Epidermal melanocyte (primary cell): ENCODE measurements at regions not wholly inside any gene's neighbourhood (a gene's known extent, or its start where the extent isn't known, plus 50 kb on each side); places are given as distances from the start of the nearest gene placed in this dataset.

Source experiments
- DNase-seq: peaks from one replicate; pipeline ENCODE4 v3.0.0; 2011; ENCODE audit warnings: low spot score; ENCODE audit not compliant: insufficient read length

DNA sequence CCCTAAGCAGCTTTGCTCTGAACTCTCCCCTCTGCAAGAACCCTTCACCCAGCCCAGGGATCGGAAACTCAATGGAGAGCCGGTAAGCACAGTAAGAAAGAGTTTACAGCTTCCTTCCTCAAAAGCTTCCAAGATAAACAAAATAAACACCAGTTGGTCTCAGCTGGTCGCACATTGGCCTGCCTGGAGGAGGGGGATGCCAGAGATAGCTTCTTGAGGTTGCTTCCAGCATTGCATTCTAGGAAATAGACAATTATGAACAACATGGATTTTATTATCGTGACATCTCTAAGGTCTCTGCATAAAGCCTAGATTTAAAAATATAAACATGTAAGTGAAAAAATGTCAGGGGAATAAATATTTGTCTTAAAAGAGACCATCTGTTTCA lies 141.5 kb upstream of the PKDCC start:
- no peak for DNase-seq

DNA sequence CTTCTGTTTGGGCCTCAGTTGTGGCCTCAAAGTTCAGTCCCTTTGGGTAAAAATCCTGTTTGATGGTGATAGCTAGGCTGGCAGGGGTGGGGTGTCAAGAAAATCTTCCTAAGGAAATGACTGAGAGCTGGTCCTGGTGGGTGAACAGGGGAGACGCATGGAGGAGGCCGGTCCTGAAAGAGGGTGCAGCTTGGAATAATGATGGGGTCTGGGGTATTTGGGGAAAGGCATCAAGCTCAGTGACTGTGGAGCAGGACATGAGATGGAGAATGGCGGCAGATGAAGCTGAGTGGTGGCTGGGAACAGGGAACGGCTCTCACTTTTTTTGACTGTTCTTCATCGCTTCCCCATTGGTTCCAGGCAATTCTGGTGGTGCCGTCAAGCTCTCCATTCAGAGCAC lies 140.7 kb upstream of the PKDCC start:
- no peak for DNase-seq

DNA sequence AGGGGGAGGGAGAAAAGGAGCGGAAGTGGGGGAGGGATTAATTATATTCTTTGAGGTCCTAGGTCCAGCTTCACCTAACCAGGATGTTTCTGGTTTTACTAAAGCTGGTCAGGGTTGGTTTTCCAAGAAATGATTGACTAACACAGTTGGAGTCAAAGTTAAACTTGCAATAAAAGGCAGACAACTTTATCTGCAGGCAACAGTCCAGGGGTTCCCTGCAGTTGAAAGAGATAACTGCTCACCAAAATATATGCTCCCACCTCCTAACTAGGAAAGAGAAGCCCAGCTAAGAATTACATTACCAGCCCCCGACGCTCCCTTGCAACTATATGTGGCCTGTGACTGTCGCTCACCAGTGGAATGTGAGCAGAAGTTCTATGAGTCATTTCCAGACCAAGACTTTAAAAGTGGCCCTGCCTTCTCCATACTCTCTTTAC lies 140.0 kb upstream of the PKDCC start:
- DNase-seq = no peak

DNA sequence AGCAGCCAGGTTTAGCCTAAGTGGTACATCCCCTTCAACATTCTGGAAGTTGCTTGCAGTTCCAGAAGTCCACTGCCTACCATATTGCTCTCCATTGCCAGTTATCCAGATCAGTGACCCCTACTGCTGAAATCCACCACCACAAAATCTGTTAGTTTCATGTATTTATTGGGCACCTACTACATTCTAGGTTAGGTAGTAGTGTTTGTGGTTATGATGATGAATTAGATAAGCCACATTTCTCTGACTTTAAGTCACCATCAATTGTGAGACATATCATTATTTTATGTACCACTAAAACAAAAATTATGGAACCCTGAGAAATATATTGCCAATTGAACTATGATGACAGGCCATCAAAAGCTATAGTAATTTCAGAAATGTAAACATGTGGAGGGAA lies 139.5 kb upstream of the PKDCC start:
- no peak for DNase-seq

DNA sequence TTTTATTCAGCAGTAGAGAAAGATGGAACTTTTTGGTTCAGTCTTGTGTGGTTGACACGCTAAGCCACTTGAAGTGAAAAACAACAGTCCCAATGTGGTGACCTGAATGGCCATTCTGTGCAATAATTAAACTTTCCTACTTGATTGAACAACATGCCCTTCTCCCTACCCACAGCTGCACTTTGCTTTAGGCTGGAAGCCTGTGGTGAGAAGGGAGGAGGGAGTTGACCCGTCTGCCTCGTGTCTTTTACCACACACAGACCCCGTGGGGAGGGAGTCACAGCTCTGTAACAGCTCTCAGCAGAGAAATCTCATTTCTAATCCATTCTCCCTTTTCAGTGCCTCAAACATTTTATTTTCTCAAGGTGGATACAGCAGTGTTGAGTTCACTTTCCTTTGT lies 138.2 kb upstream of the PKDCC start:
- DNase-seq = no peak

DNA sequence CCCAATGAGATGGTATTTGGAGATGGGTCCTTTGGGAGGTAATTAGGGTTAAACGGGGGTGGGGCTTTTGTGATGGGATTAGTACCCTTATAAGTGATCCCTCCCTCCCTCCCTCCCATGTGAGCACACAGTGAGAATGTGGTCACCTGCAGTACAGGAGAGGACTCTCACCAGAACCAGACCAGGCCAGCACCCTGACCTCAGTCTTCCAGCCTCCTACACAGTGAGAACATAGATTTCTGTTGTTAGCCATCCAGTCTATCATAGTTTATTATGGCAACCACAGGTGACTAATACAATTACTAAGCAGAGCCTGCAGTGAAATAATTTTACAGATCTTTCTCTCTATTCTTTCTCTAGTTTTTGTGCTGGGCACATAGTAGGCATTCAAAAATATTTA lies 137.7 kb upstream of the PKDCC start:
- DNase-seq = no peak

DNA sequence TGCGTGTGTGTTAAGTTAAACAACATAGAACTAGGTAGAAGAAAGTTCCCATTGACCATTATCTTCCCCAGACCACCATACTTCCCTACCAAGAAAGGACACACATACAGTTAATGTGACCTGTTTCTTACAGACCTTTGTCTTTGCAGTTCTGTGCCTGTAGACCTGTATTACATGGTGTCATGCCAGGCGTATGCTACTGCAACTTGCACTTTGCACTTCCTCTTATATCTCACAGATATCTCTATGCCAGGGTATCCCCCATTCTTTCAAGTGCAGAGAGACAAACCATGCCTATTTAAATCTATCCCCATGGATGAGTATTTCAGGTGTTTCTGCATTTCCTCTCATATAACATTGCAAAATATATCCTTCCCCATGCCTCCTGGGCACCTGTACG lies 136.8 kb upstream of the PKDCC start:
- DNase-seq = no peak

DNA sequence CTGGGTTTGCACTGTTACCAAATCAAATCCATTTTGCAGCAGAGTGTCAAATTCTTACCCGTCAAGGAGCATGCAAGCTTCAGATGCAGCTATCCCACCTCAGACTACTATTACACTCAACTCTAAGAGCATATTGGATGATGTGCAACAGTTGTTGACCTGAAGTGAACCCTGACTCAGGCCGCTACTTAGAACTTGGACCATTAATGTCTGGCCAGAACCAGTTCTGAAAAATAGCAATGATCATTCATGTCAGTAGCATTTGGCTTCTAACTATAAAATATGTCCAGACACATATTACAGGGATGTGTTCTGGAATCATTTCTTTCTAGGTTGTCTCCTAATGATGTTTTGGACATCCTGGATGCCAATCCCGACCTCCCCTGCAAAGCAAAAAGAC lies 135.5 kb upstream of the PKDCC start:
- no peak for DNase-seq

DNA sequence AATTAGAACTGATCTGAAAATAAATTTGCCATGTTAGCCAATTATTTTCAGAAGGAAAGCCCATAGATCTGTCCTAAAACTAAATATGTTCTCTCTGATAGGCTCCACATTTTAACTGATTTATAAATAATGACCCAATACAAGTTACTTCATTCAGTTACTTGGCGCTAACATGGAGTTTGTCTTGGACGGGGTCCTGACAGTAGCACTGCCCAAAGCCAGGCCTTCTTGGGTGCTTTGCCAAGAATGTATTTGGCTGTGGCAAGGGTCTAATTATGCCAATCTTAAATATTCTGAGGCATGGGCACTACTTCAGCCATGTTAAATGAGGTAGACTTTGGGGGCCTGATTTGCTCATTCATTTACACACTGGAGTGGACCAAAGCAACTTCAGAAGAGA lies 135.0 kb upstream of the PKDCC start:
- DNase-seq = no peak

DNA sequence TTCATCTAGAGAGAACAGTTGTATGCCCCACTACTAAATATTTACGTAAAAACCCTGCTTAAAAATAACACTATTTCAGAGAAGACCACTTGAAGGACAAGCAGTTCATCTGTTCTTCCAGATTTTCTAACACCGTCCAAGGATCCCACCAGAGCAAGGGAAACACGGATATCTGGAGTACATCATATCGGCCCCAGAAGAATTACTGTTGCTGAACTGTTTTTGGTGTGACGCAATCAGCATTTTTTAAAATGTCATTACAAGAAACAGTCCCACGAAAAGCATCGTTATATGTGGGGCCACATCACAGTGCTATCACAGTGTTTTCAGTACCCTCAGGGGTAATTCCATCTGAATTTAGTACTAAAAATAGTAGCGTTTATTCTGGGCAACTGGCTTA lies 134.5 kb upstream of the PKDCC start:
- DNase-seq = no peak

DNA sequence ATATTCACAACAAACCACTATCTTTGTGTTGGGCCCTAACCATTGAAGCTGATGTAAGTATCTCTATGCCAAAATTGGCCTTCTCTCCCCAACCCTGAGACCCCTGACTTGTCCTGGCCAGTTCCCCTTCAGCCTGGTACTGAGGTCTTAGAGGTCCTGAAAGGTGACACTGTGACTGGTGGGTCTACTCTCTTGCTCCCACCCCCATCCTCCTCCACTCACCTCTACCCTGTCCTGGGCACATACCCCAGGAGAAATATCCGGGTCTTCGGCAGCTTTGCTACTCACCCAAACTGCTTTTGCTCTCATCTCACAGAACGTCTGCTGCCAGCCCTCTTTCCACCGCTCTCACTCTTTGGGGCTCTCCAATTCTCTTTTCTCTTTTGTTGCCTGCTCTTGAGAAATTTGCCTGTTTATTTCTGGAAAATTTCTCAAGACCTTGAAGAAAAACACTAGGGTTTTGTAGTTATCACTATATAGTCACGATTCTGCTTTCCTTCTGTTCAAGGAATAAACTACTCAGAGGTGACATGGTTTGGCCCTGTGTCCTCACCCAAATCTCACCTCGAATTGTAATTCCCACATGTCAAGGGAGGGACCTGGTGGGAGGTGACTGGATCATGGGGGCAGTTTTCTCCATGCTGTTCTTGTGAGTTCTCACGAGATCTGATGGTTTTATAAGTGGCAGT lies 133.8 kb upstream of the PKDCC start:
- no peak for DNase-seq

DNA sequence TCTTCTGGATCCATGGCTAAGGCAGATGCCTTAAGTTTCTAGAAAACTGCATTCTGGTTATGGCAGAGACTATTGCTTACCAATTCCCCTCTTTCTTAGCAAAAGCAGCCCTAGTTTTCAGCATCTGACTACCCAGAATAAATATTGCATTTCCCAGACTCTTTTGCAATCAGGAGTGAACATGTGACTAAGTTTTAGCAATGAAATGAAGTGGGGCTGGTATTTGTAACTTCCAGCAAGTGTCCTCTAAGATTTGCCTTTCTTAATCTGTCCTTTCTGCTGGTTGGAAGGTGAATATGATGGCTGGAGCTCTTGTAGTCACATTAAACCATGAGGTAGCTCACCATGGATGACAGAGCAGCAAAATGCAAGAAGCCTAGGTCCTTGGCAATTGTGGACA lies 132.9 kb upstream of the PKDCC start:
- no peak for DNase-seq

DNA sequence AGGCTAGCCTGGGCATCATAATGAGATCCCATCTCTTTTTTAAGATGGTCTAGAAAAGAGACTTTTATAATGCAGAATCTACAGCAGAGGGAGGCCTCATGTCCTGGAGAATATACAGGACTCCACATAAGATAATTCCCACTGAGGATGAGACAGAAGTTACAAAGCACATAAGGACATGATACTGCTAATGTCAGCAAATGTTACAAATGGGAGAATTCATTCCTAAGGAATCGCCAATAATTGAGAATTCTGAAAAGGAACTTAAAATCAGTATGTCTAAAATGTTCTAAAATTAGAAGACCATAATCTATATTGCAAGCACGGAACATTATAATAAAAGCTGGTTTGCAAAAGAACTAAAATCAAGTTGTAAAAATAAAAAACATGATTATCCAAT lies 131.6 kb upstream of the PKDCC start:
- no peak for DNase-seq

DNA sequence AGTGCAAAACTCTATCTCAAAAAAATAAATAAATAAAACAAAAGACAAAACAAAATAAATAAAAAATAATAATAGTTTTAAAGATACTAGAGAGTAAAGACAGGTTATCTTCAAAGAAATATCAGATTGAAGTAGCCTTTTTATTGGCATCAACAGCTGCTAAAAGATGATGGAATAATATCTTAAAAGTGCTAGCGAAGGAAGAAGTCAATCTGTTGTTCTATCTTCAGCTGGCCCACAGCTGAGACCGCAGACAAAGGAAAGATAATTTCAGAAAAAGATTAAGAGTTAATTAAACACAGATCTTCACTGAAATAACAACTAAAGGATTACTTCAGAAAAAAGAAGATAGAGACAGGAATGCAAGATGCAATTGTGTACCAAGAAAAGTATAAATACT lies 130.2 kb upstream of the PKDCC start:
- no peak for DNase-seq

DNA sequence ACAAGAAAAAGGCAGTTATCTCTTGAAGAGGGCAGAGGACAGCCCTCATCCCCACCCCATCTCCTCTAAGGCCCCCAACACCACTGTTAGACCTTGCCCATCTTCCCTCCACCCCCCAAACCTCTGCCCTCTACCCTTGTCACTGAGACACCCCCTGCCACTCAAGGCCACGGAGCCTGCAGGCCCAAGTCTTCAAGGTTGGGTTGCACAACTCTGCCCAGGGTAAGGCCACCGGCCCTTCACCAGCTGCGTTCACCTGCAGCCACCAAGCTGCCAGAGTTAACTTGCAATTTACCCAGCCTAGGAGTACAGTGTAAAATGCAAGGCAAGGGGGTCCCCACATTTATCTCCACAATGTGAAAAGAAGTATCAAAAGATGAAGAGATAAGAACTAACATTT lies 128.7 kb upstream of the PKDCC start:
- no peak for DNase-seq

DNA sequence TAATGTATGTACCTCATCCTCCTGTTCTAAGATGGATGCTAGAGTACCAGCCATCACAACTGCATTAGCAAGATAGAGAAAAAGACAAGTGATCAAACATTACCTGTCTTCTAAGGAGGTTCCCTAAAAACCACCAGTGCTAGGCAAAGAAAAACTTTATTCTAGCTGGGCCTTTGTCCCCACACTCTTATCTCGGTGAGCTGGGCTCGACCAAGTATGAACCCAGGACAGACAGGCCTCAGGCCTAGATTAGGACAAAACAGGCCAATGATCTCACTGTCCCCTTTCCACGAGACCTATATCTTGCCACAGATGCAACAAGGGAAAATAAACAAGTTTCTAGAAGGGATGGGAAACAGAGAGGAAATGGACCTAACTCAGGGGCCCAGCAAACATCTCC lies 127.6 kb upstream of the PKDCC start:
- DNase-seq = no peak

DNA sequence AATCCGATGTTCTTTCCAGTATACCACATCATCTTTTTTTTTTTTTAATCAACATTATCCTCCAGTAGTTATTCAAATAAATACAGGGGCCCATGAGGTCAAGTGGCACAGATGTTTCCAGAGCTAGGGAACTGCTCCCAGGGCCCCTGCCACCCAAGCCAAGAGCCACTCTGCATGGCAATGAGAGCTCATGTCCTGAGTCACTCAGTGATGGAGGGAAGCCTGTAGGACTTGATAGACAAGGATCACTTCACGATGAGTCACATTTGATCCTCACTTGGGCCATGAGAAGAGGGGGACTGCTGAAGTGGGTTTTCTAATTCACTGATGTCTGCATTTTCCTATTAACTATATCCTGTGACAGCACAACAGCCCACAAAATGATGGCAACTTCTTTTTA lies 127.0 kb upstream of the PKDCC start:
- no peak for DNase-seq

DNA sequence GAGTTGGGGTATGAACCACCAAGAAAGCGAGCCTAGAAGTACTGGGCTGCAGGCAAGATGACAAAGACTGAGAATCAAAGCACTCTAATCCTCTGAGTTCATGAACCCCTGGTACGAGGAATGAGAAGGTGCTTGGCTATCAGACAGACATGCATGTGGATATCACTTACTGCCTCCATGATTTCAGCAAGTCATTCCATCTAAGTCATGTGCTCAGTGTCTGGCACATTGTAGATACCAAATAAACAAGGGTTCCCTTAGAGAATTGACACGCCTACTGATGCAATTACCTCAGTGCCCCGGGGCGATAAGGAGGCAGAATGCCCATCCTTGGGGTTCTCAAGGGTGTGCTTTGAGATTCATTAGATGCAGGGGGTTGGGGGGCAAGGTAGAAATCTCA lies 125.6 kb upstream of the PKDCC start:
- peak; percentile 40 for DNase-seq

DNA sequence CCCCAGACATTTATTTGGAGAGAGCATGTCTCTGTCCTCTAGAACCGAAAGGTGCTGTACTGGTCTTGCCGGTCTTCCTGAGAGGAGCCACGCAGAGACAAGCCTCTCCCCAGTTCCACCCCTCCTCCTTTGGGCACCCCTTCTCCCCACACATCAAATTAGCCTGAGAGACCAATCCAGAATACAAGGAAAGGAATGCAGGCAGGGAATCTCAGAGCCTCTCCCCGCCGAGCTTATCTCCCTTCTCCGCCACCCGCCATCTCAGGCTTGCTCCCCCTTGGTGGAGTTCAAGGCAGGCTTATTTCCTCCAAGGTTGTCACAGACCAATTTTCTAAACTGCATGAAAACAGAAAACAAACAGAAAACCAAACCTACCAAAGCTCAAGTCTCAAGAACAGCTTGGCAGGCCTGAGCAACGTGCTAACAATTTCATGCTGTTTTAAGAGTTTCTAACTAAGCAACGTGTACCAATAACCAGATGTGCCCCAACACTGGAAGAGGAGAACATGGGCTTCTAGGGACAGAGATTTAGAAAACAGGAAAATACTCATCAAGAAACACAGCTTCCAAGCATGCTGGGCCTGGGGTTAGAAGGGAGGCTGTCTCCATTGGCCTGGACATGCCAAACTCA lies 124.5 kb upstream of the PKDCC start:
- DNase-seq = no peak

DNA sequence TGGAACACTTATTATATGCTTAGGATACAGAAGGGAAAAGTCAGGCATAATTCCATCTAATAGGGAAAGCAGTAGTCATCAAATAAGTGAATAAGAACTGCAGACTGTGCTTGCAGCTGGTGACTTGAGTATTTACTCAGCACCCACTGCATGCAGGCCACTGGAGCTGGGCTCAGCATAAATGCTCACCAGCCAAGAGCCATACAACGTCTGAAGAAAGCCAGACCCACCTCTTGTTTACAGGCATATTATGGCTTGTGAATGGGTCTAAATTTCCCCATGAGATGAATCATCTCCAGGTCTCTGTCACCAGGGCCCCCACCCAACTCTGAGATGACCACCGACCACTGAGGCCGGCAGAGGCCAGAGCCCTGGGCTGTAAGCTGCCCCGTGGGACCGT lies 123.8 kb upstream of the PKDCC start:
- DNase-seq = no peak

DNA sequence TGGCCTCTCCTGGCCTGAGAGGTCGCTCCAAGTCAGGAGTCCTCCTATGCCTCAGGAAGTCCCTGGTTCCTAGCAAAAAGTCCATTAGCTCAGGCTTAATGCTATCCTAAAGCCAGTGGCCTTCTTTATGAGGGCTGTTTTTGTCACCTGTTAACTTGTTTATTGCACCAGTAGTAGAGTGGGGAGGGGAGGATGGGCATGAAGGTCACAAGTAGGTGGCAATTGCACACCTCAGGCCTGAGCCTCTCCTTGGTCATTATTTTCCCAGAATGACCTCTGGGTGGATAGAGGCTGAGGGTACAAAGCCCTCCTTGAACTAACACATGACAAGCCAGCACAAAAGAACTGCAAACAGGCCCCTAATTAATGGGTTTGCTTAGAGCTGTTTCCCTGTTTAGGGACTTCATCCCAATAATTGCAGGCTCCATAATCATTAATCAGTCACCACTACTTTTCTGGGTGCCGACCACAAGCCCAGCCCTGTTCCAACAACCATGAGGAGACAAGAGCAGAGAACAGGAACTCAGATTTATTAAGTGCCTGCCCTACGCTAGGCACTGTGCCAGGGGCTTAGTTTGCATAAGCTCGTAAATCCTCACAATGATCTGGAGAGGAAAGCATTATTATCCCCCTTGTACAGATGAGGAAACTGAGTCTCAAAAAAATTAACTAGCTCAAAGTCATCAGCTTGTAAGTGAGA lies 123.0 kb upstream of the PKDCC start:
- DNase-seq = no peak

DNA sequence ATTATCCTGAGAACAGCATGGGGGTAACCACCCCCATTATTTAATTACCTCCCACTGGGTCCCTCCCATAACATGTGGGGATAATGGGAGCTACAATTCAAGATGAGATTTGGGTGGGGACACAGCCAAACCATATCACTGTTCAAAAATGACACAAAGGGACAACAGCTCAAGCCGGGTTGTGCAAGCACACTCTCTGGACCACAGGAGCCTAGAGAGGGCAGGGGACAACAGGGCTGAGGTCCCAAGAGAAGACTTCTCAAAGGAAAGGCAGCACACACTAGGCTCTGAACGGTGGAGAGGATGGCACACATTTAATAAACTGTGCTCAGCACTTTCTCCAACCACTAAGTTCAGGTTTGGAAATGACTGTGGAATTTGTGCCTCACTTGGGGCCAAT lies 122.1 kb upstream of the PKDCC start:
- no peak for DNase-seq
